Occipital lobe (tissue), 1 donor: ENCODE measurements at regions not wholly inside any gene's neighbourhood (a gene's known extent, or its start where the extent isn't known, plus 50 kb on each side); places are given as distances from the start of the nearest gene placed in this dataset.
A peak's percentile ranks its signal among the peaks of the same experiment; 100 is the strongest.

Experiments used
- DNase-seq: peaks from one replicate; lab custom pipeline; 2025; lab: John Stamatoyannopoulos, UW

- no peak for DNase-seq
Observed at GRCh38 chr20:57076951-57077350, 189.5 kb downstream of the BMP7 start.

- no peak for DNase-seq
Observed at GRCh38 chr20:57078116-57078515, 188.3 kb downstream of the BMP7 start.

GRCh38 chr20:57079031-57080005 lies 187.1 kb downstream of the BMP7 start:
- DNase-seq: no peak

- no peak for DNase-seq
Observed at GRCh38 chr20:57080796-57081195, 185.6 kb downstream of the BMP7 start.

GRCh38 chr20:57082357-57082945 lies 184.0 kb downstream of the BMP7 start:
- no peak for DNase-seq

GRCh38 chr20:57083072-57083471 lies 183.4 kb downstream of the BMP7 start:
- DNase-seq: no peak

GRCh38 chr20:57086066-57086465 lies 180.4 kb downstream of the BMP7 start:
- no peak for DNase-seq

GRCh38 chr20:57087102-57087501 lies 179.3 kb downstream of the BMP7 start:
- DNase-seq: no peak

GRCh38 chr20:57087705-57088104 lies 178.7 kb downstream of the BMP7 start:
- no peak for DNase-seq

GRCh38 chr20:57088436-57088835 lies 178.0 kb downstream of the BMP7 start:
- DNase-seq: no peak

GRCh38 chr20:57089699-57090144 lies 176.7 kb downstream of the BMP7 start:
- DNase-seq: peak; percentile 16

- no peak for DNase-seq
Observed at GRCh38 chr20:57090590-57091560, 175.6 kb downstream of the BMP7 start.

- no peak for DNase-seq
Observed at GRCh38 chr20:57091748-57092111, 174.7 kb downstream of the BMP7 start.

GRCh38 chr20:57092112-57092899 lies 174.1 kb downstream of the BMP7 start:
- DNase-seq: peak; percentile 48

GRCh38 chr20:57092900-57093530 lies 173.4 kb downstream of the BMP7 start:
- no peak for DNase-seq

- DNase-seq: no peak
Observed at GRCh38 chr20:57093766-57094165, 172.7 kb downstream of the BMP7 start.

GRCh38 chr20:57094252-57094891 lies 172.1 kb downstream of the BMP7 start:
- DNase-seq: no peak

- no peak for DNase-seq
Observed at GRCh38 chr20:57094991-57095390, 171.4 kb downstream of the BMP7 start.

- no peak for DNase-seq
Observed at GRCh38 chr20:57095426-57095825, 171.0 kb downstream of the BMP7 start.
